KG1 (cell line): ENCODE measurements at regions not wholly inside any gene's neighbourhood (a gene's known extent, or its start where the extent isn't known, plus 50 kb on each side); places are given as distances from the start of the nearest gene placed in this dataset.

Source experiments
- DNase-seq: peaks from one replicate; lab custom pipeline; 2025; lab: John Stamatoyannopoulos, UW

DNA sequence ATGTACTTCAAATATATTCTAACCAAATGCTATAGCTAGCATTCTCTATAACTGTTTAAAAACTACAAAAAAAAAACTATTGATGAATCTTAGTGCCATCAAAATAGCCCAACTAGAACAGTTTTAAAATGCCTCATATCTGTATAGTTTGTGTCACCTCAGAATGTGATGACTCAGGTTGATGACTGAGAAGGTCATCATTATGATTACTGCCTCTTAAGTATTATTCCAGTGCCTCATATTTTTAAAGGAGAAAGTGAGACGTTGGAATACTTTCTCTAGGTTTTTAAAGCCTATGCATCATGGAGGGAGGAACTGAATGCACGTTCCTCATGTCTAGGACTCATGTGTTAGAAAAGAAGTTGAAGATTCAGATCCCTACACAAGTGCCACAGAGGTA is 88.2 kb downstream of the TMA16 start:
- no peak for DNase-seq

DNA sequence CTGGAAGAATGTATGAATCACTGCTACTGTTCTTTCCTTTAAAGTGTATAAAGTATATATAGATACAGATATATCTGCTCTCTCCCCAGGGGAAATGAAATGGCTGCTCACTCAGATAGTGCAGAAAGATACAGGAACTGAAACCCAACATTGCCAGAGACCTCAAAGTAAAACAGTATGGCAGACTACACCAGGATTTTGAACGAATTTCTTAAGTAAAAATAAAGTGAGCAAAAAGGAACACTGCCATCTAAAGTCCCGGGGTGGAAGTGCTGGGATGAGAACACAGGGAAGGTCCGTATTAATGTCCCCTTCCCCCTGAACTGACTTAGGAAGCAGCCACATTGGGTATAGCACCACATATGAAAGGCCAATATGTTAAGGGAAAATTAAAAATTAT is 93.4 kb downstream of the TMA16 start:
- DNase-seq: no peak

DNA sequence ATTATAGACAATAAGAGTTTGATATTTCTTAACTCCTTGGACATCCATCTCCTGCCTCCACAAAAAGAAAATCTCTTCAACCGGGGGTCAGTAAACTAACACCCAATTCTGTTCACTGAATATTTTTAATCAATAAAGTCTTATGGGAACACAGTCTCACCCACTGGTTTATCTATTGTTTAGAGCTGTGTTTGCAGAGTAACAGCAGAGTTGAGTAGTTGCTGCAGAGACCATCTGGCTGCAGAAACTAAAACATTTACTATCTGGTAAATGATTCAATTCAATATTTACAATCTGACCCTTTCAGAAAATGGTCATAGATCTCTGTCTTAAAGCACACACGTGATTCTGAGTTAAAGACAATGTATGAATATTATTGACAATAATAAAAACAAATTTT is 94.0 kb downstream of the TMA16 start:
- DNase-seq: no peak

DNA sequence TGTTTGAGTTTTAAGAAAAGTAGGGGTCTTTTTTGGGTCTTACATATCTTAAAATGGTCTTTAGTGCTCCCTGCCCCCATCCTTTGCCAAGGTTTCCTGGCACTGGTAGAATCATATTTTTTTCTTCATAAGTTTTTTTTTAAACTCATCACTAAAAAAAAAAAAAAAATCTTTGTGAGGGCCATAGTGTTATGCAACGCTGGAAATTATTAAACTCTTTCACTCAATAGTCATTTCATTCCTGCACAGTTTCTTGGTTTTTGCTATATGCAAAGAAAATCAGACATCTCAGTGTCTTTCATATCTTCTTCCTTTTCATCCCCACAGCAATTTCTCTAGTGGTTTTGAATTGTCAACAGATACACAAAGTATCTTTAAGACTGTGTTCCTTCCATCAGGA is 95.6 kb downstream of the TMA16 start:
- no peak for DNase-seq

DNA sequence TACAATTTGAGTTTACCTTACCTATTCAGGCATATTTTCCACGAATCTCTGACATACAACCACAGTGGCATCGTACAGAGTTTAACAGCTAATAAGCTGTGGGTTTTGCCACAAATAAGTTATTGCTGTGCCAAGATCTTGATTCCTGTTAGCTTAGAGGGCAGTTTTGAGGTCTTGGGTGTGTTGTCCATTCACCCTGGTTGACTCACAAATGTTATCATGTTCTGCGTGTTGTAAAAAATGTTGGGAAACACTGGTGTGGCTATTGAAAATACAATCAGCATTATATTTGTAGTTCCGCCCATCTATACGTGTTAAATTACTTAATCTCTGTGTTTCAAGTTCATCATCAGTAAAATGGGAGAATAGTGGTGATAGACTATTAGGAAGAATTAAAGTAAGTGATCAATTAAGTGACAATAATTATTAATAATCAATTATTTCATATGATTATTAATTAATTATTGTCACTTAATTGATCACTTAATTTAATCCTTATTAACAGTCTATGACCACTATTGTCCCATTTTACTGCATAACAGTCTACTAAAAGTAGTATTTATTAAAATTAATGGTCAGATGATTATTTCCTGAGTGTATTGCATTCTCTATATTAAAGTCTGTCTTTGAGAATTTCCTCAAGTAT is 96.3 kb downstream of the TMA16 start:
- no peak for DNase-seq

DNA sequence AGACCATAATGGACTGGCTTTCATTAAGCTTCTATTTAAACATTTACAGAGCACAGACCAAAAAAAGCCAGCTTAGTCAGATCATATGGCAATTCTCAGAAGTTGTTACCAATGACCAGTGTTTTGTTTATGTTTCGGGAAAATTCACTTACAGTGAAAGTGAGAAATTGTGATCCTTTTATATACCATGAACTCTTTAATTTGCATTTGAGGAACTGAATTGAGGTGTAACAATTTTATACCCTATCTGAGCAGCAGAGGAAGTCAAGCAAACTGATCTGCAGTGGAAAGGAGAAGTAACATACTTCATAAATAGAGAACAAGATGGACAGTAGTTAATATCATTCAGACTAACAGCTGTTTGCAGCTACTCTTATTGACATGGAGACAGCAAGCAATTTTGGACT is 97.1 kb downstream of the TMA16 start:
- no peak for DNase-seq

DNA sequence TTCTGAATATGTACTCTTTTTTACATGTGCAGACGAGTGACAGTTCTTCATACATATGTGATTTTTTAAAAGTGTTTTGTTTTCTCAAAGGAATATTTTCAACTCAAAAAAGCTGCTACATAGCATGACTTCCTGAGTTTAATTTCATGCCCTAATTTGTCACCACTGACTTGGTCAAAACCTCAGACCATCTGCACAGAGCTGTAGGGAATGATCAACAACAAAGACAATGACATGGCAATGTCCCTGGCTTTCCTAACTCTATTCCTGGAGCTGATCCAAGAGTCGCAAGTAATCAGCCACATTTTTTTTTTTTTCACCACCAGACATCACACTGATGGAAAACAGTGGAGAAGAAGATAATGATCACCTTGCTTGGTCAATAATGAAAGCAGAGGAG is 97.7 kb downstream of the TMA16 start:
- no peak for DNase-seq

DNA sequence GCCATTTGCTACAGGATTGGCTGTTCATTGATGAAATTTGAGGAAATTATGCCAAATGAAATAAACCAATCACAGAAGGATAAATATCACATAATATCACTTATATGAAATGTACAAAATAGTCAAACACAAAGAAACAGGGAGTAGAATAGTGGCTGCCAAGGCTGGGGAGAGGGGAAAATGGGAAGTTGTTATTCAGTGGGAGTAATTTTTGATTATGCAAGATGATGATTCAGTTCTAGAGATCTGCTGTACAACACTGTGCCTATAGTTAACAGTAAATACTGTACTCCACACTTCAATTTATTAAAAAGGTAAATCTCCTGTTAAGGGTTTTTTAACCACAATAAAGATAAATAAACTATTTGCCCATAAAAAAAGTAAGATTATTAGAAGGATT is 101.1 kb downstream of the TMA16 start:
- DNase-seq: no peak

DNA sequence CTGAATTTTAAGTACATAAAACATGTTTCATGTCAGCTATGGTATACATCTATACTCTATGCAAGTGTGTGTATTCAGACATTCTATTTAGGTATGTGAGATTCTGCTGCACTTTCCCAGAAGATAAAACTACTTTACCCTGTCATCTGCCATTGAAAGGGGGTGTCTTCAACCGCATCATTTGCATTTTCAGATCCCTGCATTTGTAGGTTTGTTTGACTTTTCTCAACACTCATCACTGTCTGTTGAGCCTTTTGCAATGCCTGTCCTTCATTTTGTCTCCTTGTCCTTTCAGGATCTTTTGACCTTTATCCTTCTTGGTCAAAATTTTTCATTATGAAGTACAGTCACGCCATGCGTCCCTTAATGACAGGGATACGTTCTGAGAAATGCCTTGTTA is 103.5 kb downstream of the TMA16 start:
- DNase-seq: no peak

DNA sequence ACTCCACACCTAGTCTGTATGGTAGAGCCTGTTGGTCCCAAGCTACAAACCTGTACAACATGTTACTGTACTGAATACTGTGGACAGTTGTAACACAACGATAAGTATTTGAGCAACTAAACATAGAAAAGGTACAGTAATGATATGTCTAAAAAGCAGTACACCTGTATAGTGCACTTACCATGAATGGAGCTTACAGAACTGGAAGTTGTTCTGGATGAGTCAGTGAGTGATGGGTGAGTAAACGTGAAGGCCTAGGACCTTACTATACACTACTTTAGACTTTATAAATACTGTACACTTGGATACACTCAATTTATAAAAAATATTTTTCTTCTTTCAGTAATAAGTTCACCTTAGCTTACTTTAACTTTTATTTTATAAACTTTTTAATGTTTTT is 104.0 kb downstream of the TMA16 start:
- DNase-seq: no peak

DNA sequence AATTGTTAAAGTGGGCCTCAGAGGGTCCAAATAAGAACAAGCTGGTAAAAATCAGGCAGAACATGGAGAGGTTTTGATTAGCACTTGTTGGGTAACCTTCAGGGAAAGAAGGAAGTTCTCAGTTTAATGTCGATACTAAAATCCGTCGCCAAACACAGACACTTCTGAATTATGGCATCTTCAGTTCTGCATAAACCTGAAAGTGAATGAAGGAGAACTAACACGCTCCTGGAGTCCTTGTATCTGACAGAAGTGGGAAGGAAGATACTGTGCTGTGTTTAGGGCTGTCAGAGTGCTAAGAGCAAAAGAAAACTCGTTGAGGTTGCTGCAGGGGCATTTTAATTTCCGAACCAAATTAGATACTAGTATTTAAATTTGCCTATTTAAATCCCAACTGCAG is 106.2 kb downstream of the TMA16 start:
- DNase-seq: no peak

DNA sequence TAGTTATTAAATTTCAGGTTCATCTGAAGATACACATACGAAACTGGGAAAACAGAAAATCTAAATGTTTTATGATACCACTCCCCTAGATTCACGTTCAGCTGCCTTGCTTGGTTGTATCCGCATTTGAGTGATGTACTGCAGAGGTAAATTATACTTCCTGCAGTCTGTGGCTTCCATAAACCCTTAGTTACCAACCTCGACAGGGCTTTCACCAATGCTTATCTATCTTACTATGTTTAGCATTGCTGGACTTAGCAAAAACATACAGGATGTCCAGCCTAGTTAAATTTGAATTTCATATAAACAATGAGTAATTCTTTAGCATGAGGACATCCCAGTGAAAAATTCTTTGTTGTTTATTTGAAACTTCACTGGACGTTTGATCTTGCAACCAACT is 108.8 kb downstream of the TMA16 start:
- no peak for DNase-seq

DNA sequence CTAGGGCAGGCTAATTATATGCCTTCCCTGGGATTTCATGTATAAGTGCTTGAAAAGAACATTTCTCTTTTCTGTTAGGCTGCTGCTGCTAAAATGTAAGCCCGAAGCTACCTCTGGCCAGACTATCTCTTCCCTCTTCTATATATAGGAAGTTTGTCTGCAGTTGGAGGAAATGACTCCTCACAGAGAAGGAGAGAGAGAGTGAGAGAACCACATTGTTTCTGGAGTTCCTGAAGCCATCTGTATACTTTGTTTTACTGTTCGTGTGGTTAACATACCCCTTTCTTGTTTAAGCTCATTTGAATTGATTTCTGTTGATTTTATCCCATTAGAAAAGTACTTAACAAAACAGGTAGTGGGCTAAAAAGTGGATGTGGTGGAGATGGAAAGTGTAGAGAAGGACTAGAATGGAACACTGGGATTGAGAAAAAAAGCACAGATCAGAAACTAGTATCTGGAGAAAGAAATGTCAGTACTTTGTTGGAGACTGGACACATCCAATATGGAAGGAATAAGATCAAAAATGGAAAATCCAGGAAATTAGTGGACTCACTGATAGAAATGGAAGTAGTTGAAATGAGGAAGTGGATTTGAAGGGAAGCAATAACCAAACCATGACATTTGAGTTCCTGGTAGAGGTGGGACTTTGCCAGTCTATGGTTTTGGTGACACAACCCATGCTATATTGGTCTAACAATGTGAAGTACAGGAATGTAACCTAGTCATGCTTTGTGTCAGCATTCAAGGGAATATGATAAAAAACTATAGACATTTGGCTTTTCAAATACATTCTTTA is 112.6 kb downstream of the TMA16 start:
- no peak for DNase-seq

DNA sequence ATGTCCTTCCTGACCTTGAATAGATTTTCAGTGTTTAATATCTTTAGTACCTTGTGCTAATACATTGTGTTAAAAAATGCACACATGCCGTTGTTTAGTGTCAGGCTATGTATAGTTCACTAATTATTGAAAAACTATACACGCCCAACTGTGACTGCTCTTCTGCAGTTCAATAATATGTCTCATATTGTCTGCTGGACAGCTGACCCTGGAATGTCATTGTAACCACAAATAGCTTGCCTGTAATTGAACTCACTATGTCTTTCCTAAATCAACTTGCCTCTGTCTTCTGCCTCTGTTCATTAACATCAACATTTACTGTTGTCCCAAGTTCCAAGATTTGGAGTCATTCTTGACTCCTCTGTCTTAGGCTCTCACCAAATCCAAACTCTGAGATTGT is 114.5 kb downstream of the TMA16 start:
- DNase-seq: no peak

DNA sequence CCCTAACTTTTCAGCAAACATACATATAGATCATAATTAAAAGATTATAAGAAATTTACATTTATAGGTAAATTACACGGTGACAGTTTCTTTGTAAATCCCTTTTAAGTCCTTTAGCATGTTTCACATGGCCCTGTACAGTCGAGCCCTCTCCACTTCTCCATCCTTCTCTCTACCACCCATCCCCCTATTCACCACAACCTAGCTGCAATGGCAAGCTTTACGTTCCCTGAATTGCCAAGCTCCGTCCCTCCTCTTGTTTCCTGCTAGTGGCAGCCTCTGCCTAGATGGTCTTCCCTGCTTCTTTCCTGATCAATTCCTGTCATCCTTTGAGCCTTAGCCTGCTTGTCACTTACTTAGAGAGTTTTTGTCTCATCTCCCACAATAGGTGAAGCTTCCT is 116.2 kb downstream of the TMA16 start:
- no peak for DNase-seq

DNA sequence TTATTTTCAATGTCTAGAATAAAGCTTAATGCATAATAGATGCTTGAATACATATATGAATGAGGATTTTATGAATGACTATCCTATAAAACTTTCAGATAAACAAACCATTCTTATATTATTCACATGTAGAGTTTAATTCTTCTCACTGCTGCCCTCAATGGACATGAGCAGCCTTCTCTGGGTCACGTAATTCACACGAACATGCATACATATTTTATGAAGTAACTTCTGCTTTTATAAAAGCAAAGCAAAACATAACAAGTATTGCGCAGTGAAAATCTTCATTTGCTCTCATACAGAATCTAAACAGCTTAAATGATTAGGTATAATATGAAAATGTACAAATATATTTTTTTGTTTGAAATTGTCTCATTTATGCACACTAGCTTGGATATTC is 116.7 kb downstream of the TMA16 start:
- no peak for DNase-seq

DNA sequence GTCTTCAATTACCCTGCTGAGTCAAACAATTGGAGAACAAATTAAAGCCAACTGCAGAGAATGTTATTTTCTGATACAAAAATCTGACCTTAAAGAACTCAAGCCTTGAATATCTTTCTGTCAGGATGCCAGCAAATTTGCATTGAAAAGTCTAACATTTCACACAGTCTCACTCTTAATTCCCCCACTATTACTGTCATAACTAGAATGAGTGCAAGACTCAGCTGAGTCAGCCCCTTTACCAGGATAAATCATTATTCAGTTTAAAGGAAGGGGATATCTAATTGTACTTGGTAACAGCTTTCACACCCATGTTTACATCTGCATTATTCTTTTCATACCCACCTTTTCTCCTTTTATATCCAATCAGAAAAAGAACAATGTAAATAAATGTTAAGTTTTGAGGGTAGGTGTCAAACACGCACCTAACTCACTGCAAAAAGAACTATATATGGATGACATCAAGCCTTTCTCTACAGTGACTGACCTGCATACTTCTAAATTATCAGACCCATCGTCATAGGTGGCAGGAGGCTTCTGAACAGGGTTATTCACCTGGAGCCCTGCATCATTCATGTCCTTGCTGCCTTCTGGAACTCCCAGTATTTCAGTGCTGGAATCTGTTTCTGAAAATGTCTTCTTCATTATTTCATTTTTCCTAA is 117.4 kb downstream of the TMA16 start:
- DNase-seq: no peak

DNA sequence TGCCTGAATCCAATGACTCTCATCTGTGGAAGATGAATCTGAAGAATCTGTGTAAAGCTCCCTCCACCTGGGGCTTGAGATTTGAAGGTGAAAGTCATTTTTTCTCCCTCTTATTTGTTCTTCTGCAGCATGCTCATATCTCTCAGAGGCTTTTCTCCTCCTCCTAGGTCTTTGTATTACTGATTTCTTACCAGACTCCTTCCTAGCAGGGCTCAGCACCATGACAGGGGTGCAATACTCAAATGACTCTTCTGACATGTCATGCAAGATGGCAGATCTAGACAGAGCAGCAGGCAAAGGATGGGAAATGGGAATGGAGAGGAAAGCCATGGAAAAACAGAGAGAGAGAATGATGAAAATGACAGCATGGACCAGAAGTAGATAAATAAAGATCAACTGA is 118.3 kb downstream of the TMA16 start:
- no peak for DNase-seq

DNA sequence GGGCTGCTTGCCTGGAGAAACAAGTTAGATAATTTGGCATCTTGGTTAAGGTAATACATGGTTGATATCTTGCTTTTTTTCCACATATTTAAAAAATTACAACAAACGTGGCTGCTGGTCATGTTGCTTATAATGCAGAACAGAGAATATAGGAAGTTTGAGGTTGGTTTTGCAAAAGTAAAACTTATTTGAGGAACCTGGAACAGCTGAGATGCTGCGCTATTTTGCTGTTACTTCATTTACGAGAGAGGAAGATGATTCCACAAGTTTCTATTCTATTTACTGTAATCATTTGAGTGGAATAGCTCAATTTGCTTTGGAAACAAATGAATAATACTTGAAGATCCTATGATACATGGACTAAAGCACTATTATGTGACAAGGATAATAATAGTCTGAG is 118.9 kb downstream of the TMA16 start:
- DNase-seq: no peak

DNA sequence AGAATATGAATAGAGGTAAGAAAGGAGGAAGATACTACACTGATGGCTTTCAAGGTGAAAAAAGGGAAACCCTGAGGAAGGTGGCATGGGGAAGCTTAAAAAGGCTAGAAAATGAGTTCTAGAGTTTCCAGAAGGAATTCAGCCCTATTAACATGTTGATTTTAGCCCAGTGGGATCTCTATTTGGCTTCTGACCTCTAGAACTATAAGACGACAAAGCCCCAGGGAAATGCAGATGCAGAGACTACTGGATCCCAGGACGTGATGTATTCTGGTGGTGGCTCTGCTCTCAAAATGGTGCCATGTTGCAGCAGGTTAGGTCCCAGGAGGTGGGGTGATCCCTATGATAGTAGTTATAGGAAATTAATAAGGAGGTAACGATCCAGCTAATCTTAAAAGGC is 120.4 kb downstream of the TMA16 start:
- no peak for DNase-seq

DNA sequence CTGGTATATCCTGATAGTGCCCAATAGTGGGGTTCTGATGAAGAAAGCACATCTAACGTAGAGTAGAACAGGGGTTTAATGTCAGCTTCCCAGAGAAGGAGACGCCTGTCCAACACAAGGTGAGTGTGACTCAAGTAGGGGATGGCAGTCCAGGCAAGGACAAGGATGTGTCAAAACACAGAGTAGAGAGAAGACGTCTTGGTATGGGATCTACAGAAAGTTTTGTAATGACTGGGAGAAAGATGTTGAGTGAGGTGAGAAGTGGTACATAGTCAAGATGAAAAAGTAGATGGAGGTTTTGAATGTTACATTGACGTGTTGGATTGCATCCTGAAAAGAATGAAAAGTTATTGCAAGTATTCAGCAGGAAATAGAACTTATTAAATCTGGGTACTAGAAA is 124.4 kb downstream of the TMA16 start:
- no peak for DNase-seq

DNA sequence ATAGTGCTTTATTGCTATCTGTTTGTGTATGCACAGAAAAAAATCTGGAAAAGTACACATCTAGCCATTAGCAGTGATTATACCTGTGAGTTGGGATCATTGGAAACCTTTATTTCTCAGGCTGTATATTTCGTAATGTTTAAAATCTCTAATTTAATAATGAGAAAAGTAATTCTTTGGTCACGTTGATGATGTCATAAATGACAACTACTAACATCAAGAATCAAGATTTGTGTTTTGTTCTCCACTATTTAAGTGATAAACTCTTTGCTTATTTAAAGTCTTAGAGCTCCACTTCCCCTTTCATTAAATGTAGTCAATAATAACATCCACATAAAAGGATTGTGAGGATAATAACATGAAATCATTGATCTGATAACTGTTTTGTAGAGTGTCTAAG is 126.2 kb downstream of the TMA16 start:
- no peak for DNase-seq

DNA sequence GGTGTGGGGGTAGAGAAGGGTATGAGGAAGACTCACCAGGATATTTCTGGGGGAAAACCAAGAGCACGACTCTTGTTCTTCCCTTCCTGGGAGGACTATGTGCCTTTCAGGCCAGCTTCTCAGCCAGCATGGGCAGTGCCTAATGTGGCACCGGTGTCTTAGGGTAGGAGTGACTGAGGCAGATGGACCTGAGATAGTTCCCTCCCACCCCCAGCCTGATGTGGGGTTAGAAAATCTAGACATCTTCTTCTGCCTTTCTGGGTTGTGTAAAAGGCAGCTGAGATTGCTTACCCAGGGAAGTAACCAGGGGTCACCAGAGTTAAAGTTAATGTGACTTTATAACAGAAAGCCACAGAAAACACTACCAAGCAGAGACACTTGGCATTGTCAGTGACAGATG is 127.3 kb downstream of the TMA16 start:
- no peak for DNase-seq
